ENCODE measurements at regions not wholly inside any gene's neighbourhood (a gene's known extent, or its start where the extent isn't known, plus 50 kb on each side); places are given as distances from the start of the nearest gene placed in this dataset.

DNA sequence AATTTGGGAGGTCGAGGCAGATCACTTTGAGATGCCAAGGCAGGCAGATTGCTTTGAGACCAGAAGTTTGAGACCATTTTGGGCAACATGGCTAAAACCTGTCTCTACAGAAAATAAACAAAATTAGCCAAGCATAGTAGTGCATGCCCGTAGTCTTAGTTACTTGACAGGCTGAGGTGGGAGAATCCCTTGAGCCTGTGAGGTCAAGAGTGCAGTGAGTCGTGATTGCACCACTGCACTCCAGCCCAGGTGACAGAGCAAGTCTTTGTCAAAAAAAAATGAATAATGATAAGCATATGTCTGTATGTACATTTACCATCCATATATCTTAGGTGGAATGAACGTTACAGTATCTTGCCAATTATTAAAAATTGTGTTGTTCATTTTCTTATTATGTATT, 2447.7 kb downstream of the PCDH9 start:
- WGBS, 2 donors, result 44 to 50% methylated on average over 4 of the region's 4 CpGs
- DNase-seq, result no peak
- H3K4me1 ChIP-seq, result no peaks in the 10 kb centered on the region
- no peaks in the 10 kb centered on the region for H3K27me3 ChIP-seq
- intact Hi-C loops (cut with DNase I), result no loop called here
- TF ChIP-seq CTCF (IDR thresholded peaks at IDR 0.05) (no peak), POLR2A (IDR thresholded peaks at IDR 0.05) (no peak)
- H3K9me3 ChIP-seq, result no peaks in the 10 kb centered on the region
- H3K4me3 ChIP-seq, result no peak overlapping the region
- H3K36me3 ChIP-seq, result no peaks in the 10 kb centered on the region
- H3K27ac ChIP-seq, result no peak overlapping the region

DNA sequence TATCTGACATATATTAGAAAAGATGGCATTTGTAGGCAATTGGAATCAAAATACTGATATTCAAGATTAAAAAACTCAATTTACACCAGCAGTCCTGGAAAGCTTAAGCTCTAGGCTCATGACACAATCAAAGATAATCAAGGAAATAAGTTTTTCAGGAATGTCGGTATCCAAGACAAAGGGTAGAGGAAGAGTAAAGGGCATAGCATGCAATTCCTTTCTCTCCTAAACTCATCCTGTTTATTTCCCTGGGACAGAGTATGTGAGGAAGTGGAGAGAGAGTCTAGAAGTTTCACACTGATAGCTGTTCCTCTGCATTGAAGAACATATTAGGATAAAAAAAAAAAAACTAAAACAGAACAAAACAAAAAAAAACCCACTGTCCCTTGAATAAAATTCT, 2452.1 kb downstream of the PCDH9 start:
- TF ChIP-seq CTCF (IDR thresholded peaks at IDR 0.05) (no peak), POLR2A (IDR thresholded peaks at IDR 0.05) (no peak)
- intact Hi-C loops (cut with DNase I), result no loop called here
- WGBS, 2 donors, result 77 to 79% methylated on average over 1 of the region's 1 CpG

GRCh38 chr13:64774915-64775314, 2455.2 kb downstream of the PCDH9 start:
- 83 to 86% methylated on average over 1 of the region's 1 CpG for WGBS, 2 donors
- H3K27me3 ChIP-seq, result no peaks in the 10 kb centered on the region

More for the DNA sequence above, 2452.1 kb downstream of the PCDH9 start:
- Histone ChIP-seq H3K36me3 (no peaks in the 10 kb centered on the region), H3K9me3 (no peaks in the 10 kb centered on the region), H3K27ac (no peak overlapping the region), H3K4me1 (no peaks in the 10 kb centered on the region), H3K27me3 (no peaks in the 10 kb centered on the region), H3K4me3 (no peak overlapping the region)
- DNase-seq, result no peak

DNA sequence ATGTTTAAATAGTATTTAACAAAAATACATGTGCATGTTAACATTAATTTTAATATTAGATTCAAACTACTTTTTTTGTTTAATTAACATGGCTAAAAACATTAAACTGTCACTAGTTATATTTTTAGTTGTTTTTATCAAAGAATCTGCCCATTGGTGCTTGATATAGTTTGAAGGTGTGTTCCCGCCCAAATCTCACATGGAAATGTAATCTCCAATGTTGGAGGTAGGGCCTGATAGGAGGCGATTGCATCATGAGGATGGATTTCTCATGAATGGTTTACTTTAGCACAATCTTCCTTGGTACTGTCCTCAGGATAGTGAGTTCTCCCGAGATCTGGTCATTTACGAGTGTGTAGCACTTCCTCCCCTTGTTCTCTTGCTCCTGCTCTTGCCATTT, 2459.4 kb downstream of the PCDH9 start:
- Histone ChIP-seq H3K27me3 (no peaks in the 10 kb centered on the region), H3K9me3 (no peaks in the 10 kb centered on the region), H3K36me3 (no peaks in the 10 kb centered on the region), H3K27ac (no peak overlapping the region), H3K4me1 (no peaks in the 10 kb centered on the region), H3K4me3 (no peak overlapping the region)
- WGBS, 2 donors, result 78 to 80% methylated on average over 4 of the region's 4 CpGs
- TF ChIP-seq POLR2A (IDR thresholded peaks at IDR 0.05) (no peak), CTCF (IDR thresholded peaks at IDR 0.05) (no peak)
- intact Hi-C loops (cut with DNase I), result no loop called here
- no peak for DNase-seq

More at GRCh38 chr13:64774915-64775314, 2455.2 kb downstream of the PCDH9 start:
- no peak overlapping the region for H3K4me3 ChIP-seq
- no peak for DNase-seq
- no peaks in the 10 kb centered on the region for H3K36me3 ChIP-seq
- intact Hi-C loops (cut with DNase I), result no loop called here
- H3K4me1 ChIP-seq, result no peaks in the 10 kb centered on the region
- no peak for TF ChIP-seq POLR2A (IDR thresholded peaks at IDR 0.05)
- TF ChIP-seq CTCF (IDR thresholded peaks at IDR 0.05), result no peak
- H3K9me3 ChIP-seq, result no peaks in the 10 kb centered on the region
- no peak overlapping the region for H3K27ac ChIP-seq

DNA sequence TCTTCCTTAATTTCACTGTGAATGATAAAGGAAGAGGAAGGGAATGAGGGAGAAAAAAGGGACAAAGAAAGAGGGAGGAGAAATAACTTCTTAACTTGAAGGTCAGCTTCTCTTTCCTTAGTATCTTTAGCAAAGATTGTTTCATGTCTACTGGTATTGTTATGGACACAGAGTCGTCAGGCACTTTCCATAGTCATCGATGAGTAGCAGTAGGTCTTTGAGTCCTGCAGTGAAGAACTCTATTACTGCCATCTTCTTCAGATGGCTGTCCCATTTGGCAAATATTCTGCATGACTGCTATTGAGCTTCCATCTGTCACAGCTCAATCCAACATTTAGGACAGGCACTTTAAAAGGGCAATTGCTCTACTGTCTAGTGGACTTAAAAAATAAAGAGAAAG, 2463.1 kb downstream of the PCDH9 start:
- Histone ChIP-seq H3K4me1 (no peaks in the 10 kb centered on the region), H3K9me3 (peaks cover 0 to 8% (median 0%) of the 10 kb centered on the region in 3 donors), H3K36me3 (no peaks in the 10 kb centered on the region), H3K4me3 (no peak overlapping the region), H3K27ac (no peak overlapping the region), H3K27me3 (no peaks in the 10 kb centered on the region)
- intact Hi-C loops (cut with DNase I), result no loop called here
- DNase-seq, result no peak
- WGBS, 2 donors, result 56 to 86% methylated on average over 2 of the region's 2 CpGs
- TF ChIP-seq POLR2A (IDR thresholded peaks at IDR 0.05) (no peak), CTCF (IDR thresholded peaks at IDR 0.05) (no peak)
